MCF 10A (cell line): ENCODE measurements at regions not wholly inside any gene's neighbourhood (a gene's known extent, or its start where the extent isn't known, plus 50 kb on each side); places are given as distances from the start of the nearest gene placed in this dataset.

ENCODE experiments used
- BruUV-seq: library from RNA; stranded (reverse); fragments of 400-500 nt; replicated peaks from 2 replicates; lab custom pipeline; 2021; lab: Mats Ljungman, UMichigan
- CTCF ChIA-PET: fragments of 300-600 bp; sonication (Branson Sonifier 250); formaldehyde crosslinking; extraction: SDS; loops from one replicate; lab custom pipeline; 2021; ENCODE audit warnings: antibody characterized with exemption, inconsistent platforms; lab: Yijun Ruan, JAX
- POLR2A ChIA-PET: fragments of 300-600, 350-650 bp; sonication (Branson Sonifier 250); formaldehyde crosslinking; extraction: SDS; loops from one replicate; lab custom pipeline; 2020; ENCODE audit warnings: antibody characterized with exemption, inconsistent platforms; lab: Yijun Ruan, JAX
- DNase-seq: peaks from one replicate; pipeline ENCODE4 v3.0.0-alpha.2; 2018; ENCODE audit not compliant: unreplicated experiment
- H3K27ac Mint-ChIP-seq: one replicate; pipeline ENCODE4 v1.8.0; 2022; ENCODE audit warnings: mild to moderate bottlenecking, low read depth, mixed read lengths; ENCODE audit not compliant: unreplicated experiment
- H3K27me3 Mint-ChIP-seq: one replicate; pipeline ENCODE4 v1.8.0; 2022; ENCODE audit warnings: mixed read lengths; ENCODE audit not compliant: insufficient read depth, unreplicated experiment
- H3K36me3 Mint-ChIP-seq: one replicate; pipeline ENCODE4 v1.8.0; 2022; ENCODE audit warnings: mild to moderate bottlenecking, moderate library complexity, mixed read lengths; ENCODE audit not compliant: insufficient read depth, unreplicated experiment
- H3K4me1 Mint-ChIP-seq: one replicate; pipeline ENCODE4 v1.8.0; 2022; ENCODE audit warnings: mixed read lengths; ENCODE audit not compliant: insufficient read depth, unreplicated experiment
- H3K4me3 Mint-ChIP-seq: one replicate; pipeline ENCODE4 v1.8.0; 2022; ENCODE audit warnings: mild to moderate bottlenecking, moderate library complexity, mixed read lengths; ENCODE audit not compliant: unreplicated experiment
- H3K9me3 Mint-ChIP-seq: one replicate; pipeline ENCODE4 v1.8.0; 2022; ENCODE audit warnings: mixed read lengths; ENCODE audit not compliant: unreplicated experiment
- intact Hi-C: fragments of 100-400 bp; cut with micrococcal nuclease; formaldehyde crosslinking; loops from 2 replicates; pipeline ENCODE4 v1.14.1; 2022
- TF ChIP-seq, protein P1 (sequence below): fragments of 200-600 bp; IDR thresholded peaks from one replicate; pipeline ENCODE4 v1.8.0; 2022; ENCODE audit warnings: antibody characterized with exemption, mild to moderate bottlenecking; ENCODE audit not compliant: unreplicated experiment

DNA sequence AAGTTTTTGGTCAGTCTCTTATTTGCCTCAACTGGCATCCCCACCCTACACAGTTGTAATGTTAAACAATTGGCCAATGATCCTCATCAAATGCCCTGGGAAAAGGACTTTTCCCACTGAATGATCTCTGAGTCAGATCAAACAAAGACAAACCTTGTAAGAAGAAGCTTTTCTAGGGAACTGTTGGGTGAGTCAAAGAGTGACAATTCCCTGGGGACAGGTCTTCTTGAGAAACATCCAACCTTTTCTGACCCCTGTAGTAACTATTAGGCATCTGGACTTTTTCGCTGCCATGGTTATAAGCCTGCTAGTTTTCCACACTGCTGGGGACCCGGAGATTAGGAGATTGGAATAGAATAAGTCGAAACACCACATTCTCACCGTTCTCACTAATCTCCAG is 789.8 kb upstream of the API5 start:
- H3K27ac Mint-ChIP-seq: no peak overlapping the region
- ChIA-PET CTCF (interaction anchor here (0.6 to 1.9 kb wide), 6 partner anchors 260 to 1264 kb away, joined by 3 to 5 read pairs (median 4); no protein-coding TSS in a partner anchor), POLR2A (no interaction called here)
- BruUV-seq: no TSS peak
- peak; percentile 21 for DNase-seq
- TF ChIP-seq, protein P1, sequence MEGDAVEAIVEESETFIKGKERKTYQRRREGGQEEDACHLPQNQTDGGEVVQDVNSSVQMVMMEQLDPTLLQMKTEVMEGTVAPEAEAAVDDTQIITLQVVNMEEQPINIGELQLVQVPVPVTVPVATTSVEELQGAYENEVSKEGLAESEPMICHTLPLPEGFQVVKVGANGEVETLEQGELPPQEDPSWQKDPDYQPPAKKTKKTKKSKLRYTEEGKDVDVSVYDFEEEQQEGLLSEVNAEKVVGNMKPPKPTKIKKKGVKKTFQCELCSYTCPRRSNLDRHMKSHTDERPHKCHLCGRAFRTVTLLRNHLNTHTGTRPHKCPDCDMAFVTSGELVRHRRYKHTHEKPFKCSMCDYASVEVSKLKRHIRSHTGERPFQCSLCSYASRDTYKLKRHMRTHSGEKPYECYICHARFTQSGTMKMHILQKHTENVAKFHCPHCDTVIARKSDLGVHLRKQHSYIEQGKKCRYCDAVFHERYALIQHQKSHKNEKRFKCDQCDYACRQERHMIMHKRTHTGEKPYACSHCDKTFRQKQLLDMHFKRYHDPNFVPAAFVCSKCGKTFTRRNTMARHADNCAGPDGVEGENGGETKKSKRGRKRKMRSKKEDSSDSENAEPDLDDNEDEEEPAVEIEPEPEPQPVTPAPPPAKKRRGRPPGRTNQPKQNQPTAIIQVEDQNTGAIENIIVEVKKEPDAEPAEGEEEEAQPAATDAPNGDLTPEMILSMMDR: no peak
- H3K36me3 Mint-ChIP-seq: no peaks in the 10 kb centered on the region
- no peak overlapping the region for H3K4me3 Mint-ChIP-seq
- no peaks in the 10 kb centered on the region for H3K9me3 Mint-ChIP-seq
- intact Hi-C loops: loop anchor here (5.0 to 10.0 kb wide), 2 partner anchors 760 to 1317 kb away; no protein-coding TSS in a partner anchor
- H3K4me1 Mint-ChIP-seq: peaks cover 6% of the 10 kb centered on the region
- no peaks in the 10 kb centered on the region for H3K27me3 Mint-ChIP-seq

DNA sequence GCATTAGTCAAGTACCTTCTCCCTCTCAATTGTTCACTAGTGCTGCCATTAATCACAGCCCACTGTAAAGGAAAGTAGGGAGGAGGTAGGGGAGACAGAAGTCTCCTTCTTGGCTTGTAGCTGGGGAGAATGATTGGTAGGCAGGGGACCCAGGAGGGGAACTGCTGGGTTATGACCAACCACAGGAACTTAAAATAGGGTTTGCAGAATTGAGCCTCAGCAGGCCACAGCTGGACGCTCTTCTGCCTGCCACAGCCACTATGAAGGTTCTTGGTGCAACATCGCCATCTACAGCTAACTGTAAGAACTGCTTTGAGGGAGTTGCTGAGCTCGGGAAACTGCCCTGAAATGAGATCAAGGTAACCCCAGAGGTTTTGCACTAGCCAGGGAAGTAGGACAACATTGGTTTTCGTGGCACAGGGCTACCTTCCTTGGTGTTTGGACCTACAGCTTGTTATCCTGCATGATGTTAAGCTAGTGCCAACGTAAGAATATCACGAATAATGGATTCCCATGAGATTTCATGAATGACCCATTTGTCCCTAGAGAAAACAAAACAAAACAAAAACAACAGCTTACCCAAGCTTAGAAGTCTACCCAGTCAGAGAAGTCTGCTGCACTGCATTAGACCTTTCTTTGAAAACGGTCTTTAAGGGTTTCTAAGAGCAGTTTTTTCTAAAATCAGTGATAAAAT is 787.1 kb upstream of the API5 start:
- POLR2A ChIA-PET: interaction anchor here (0.6 to 1.1 kb wide), 3 partner anchors 11 to 1064 kb away, joined by 3 to 5 read pairs (median 3); no protein-coding TSS in a partner anchor
- H3K9me3 Mint-ChIP-seq: no peaks in the 10 kb centered on the region
- no TSS peak for BruUV-seq
- H3K27me3 Mint-ChIP-seq: no peaks in the 10 kb centered on the region
- peak; percentile 40 for DNase-seq
- no peak overlapping the region for H3K27ac Mint-ChIP-seq
- intact Hi-C loops: loop anchor here (1.0 to 10.0 kb wide), 5 partner anchors 758 to 1320 kb away; no protein-coding TSS in a partner anchor
- no peak overlapping the region for H3K4me3 Mint-ChIP-seq
- no peaks in the 10 kb centered on the region for H3K36me3 Mint-ChIP-seq
- CTCF ChIA-PET: interaction anchor here (0.6 to 3.8 kb wide), 45 partner anchors 11 to 1323 kb away, joined by 3 to 30 read pairs (median 4); partner anchors contain the start of gene LRRC4C
- TF ChIP-seq, protein P1: peak; percentile 83
- H3K4me1 Mint-ChIP-seq: peaks cover 6% of the 10 kb centered on the region

DNA sequence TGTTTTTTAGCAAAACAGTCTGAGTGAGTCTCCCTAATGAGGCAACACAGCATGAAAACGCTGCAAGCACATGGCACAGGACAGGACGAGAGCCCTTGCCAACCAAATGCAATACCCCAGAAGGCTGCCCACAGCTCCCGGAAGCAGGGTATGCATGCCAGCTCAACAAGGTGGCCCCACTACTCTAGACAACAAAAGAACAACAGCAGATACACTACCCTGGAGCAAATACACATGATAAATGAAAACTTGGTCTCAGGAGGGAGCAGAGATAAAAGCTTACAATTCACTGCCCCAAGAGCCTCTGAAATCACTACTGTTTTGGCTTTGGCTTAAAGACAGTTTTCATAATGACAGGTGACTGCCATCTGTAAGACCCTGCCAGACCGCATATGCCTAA is 785.4 kb upstream of the API5 start:
- ChIA-PET CTCF (interaction anchor here (0.6 to 3.8 kb wide), 14 partner anchors 9 to 1698 kb away, joined by 3 to 30 read pairs (median 4); no protein-coding TSS in a partner anchor), POLR2A (no interaction called here)
- Mint-ChIP-seq H3K27ac (no peak overlapping the region), H3K36me3 (no peaks in the 10 kb centered on the region), H3K27me3 (no peaks in the 10 kb centered on the region), H3K9me3 (no peaks in the 10 kb centered on the region), H3K4me1 (peaks cover 6% of the 10 kb centered on the region), H3K4me3 (no peak overlapping the region)
- no peak for DNase-seq
- intact Hi-C loops: loop anchor here (10.0 kb wide), 1 partner anchor 1322 kb away; no protein-coding TSS in a partner anchor
- no TSS peak for BruUV-seq
- TF ChIP-seq, protein P1: no peak

DNA sequence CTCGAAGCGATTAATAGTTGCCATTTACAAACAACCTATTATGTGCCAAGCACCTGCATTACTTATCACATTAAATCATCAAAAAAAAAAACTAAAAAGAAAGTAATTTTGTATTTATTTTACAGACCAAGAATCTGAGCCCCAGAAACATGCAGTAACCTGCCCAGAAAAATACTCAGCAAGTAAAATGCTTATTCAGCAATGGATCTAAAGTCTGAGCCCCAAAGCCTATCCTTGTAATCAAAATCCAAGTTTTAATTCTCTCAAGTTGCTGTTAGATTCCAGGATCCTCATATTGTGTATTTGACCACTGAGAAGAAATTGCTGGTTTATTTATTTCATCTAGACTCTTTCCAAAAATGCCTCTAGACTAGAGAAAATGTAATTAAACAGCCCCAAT is 783.3 kb upstream of the API5 start:
- BruUV-seq: no TSS peak
- Mint-ChIP-seq H3K4me3 (no peak overlapping the region), H3K27me3 (no peaks in the 10 kb centered on the region), H3K4me1 (no peaks in the 10 kb centered on the region), H3K9me3 (no peaks in the 10 kb centered on the region), H3K36me3 (no peaks in the 10 kb centered on the region), H3K27ac (no peak overlapping the region)
- ChIA-PET POLR2A (no interaction called here), CTCF (interaction anchor here (0.6 kb wide), 1 partner anchor 1028 kb away, joined by 3 read pairs; no protein-coding TSS in a partner anchor)
- DNase-seq: no peak
- TF ChIP-seq, protein P1: no peak
- intact Hi-C loops: loop anchor here (10.0 kb wide), 1 partner anchor 1324 kb away; no protein-coding TSS in a partner anchor
